ENCODE measurements at regions not wholly inside any gene's neighbourhood (a gene's known extent, or its start where the extent isn't known, plus 50 kb on each side); places are given as distances from the start of the nearest gene placed in this dataset.

DNA sequence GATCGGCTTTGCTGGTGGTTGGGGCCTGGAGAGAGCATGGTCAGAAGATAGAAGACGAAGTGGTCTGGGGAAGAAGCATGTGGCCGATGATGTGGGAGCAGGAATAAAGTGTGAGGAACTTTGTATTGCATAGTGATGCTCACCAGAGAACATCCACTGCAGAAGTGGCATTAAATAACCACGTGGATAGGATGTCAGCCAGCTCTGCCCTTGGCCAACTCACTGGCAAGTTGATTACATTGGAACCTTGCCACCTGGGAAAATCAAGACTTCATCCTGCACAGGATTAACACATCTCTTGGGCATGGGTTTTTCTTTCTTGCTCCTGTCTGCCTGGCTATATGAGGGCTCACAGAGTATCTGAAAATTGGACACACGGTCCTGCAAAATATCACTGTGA is 217.4 kb downstream of the DMRT2 start:
- ChIA-PET CTCF (interaction anchor here (0.7 kb wide), 1 partner anchor 9 kb away, joined by 3 read pairs; no protein-coding TSS in a partner anchor), POLR2A (no interaction called here)
- TF ChIP-seq, protein P1, sequence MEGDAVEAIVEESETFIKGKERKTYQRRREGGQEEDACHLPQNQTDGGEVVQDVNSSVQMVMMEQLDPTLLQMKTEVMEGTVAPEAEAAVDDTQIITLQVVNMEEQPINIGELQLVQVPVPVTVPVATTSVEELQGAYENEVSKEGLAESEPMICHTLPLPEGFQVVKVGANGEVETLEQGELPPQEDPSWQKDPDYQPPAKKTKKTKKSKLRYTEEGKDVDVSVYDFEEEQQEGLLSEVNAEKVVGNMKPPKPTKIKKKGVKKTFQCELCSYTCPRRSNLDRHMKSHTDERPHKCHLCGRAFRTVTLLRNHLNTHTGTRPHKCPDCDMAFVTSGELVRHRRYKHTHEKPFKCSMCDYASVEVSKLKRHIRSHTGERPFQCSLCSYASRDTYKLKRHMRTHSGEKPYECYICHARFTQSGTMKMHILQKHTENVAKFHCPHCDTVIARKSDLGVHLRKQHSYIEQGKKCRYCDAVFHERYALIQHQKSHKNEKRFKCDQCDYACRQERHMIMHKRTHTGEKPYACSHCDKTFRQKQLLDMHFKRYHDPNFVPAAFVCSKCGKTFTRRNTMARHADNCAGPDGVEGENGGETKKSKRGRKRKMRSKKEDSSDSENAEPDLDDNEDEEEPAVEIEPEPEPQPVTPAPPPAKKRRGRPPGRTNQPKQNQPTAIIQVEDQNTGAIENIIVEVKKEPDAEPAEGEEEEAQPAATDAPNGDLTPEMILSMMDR (IDR thresholded peaks at IDR 0.05; ENCODE audit: control extremely low read depth, extremely low read depth, low read depth, missing control alignments): no peak
- DNase-seq (ENCODE audit: extremely low spot score): no peak

DNA sequence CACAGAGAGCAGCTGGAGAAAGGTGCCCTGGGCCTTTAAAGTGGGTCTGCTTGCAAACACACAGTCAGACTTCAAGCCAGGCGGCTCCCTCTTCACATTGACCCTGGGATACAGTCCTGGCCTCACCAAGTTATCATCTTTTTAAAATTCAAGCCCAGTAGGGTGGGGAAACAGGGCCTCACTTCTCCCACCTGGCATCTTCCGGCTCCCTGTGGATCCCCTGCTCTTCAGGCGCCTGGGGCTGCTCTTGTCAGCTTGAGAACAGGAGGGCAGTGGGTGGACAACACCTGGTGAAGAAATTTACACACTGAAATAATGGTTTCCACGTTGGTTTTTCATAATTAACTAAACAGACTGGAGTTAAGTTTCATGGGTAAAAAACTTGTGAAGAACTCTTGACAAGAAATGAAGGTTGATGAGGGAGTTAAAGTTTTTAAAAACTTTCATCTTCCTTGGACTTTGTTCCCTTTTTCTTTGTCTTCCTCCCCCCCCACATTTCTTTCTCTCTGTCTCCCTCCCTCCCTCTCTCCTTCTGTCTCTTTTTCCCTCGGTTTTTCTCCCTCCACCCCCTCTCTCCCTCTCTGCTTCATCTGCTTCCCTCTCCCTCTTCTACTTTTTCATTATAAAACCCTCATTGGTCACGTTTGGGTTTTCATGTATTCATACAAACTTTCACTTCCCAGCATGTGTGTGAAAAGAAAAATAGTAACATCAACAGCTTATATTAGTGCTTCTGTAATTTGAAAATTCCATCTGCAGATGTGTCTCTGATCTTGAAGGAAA is 219.6 kb downstream of the DMRT2 start:
- POLR2A ChIA-PET: no interaction called here
- CTCF ChIA-PET: interaction anchor here (1.0 to 1.7 kb wide), 2 partner anchors 14 to 19 kb away, joined by 3 to 5 read pairs; no protein-coding TSS in a partner anchor
- DNase-seq (ENCODE audit: extremely low spot score): no peak
- TF ChIP-seq, protein P1 (IDR thresholded peaks at IDR 0.05; ENCODE audit: control extremely low read depth, extremely low read depth, low read depth, missing control alignments): no peak

DNA sequence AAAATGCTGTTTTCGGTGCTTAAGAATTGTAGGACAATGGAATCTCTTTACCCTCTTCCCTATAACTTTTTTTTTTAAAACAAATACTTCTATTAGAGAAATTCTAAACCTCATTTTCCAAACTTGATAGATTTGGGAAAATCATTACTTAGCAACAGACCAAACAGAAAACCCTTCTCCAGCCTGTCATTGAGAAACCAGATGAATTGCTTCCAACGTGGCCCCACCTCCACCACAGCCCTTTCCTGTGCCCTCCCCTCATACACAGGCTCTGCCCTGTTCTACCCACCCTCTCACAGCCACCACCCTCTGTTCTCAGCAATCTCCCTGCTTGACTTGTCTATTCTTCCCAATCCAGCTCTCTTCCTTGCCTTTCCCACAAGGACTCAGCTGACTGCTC is 221.2 kb downstream of the DMRT2 start:
- ChIA-PET POLR2A (no interaction called here), CTCF (no interaction called here)
- no peak for DNase-seq (ENCODE audit: extremely low spot score)
- TF ChIP-seq, protein P1 (IDR thresholded peaks at IDR 0.05; ENCODE audit: control extremely low read depth, extremely low read depth, low read depth, missing control alignments): no peak

DNA sequence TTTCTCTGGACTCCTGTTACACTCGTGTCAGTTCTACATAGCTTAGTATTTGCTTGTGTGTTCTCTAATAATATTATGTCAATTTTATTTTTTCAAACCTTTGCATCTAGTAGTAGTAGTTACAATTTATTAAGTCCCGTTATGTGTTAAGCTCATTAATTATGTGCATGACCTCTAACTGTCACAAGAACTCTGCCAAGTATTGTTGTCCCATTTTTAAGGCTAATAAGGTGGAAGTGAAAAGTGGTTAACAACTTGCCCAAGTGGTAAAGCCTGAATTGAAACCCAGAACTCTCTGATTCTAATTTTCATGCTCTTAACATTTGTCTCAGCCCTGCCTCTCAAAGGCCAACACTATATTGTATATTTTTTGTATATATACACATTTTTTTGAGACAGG is 221.6 kb downstream of the DMRT2 start:
- POLR2A ChIA-PET: no interaction called here
- CTCF ChIA-PET: no interaction called here
- TF ChIP-seq, protein P1 (IDR thresholded peaks at IDR 0.05; ENCODE audit: control extremely low read depth, extremely low read depth, low read depth, missing control alignments): no peak
- DNase-seq (ENCODE audit: extremely low spot score): no peak

DNA sequence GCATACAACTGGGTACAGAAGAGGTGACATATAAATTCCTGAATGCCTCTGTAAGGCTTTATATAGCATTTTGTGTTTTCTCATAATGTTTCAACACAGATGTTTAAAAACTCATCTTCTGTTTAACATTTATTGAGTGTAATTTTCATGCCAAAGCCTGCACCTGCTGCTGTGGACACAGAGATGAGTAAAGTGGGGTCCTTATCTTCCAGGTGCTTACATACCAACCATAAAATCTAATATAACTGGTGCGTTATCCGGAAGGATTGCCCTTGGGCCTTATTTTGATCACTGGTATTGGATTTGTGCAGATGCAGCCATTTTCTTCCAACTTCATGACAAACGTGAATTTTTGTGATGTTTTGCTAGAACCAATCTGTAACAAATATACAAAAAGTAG is 222.3 kb downstream of the DMRT2 start:
- ChIA-PET CTCF (no interaction called here), POLR2A (no interaction called here)
- DNase-seq (ENCODE audit: extremely low spot score): no peak
- TF ChIP-seq, protein P1 (IDR thresholded peaks at IDR 0.05; ENCODE audit: control extremely low read depth, extremely low read depth, low read depth, missing control alignments): no peak

DNA sequence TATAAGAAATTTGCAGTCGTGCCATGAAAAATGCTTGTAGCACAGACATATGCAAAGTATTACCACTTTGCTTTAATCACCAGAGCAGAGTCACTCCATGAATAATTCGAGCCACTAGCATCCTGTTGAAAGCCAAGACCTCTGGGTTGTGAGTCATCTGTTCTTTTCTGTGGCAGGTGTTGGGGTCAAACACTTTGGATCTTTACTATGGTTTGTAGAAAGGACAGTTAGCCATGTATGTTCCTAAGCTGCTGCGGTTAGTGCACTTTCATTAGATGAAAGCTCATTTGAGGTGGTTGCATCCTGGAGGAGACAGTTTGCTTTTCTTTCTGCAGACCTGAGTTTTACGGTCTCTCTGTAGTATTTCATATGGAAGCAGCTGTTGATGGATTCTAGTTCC is 223.7 kb downstream of the DMRT2 start:
- no peak for DNase-seq (ENCODE audit: extremely low spot score)
- ChIA-PET POLR2A (no interaction called here), CTCF (no interaction called here)
- TF ChIP-seq, protein P1 (IDR thresholded peaks at IDR 0.05; ENCODE audit: control extremely low read depth, extremely low read depth, low read depth, missing control alignments): no peak

Data from GM10248 (cell line).